ENCODE measurements at regions not wholly inside any gene's neighbourhood (a gene's known extent, or its start where the extent isn't known, plus 50 kb on each side); places are given as distances from the start of the nearest gene placed in this dataset.

DNA sequence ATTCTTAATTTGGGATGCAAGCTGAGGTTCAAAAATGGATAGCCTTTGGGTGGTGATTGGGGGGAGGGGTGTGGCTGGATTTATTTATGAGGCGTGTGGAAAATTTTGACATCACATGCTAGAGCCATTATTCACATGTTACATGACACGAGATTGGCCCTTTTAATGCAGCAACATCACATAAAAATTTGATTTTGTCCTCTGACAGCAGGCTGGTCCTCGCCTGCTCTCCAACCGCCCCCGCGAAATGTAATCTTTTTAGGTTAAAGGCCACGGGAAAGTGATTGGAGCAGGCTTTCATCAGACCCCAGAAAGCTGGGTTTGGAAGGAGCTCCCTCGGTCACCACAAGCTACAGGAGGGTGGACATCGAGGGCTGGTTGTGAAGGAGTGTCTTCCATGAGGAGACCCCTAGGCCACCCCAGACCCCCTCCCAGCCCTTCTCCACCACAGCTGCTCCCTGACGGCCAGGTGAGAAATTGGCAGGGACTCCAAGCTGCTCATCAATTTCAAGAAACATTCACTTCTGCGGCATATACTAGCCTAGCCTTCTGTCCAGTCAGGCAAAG, 502.7 kb upstream of the PSMD7 start:
- Histone ChIP-seq H3K27ac (no peak overlapping the region), H3K4me1 (peaks cover 6% of the 10 kb centered on the region), H3K9me3 (no peaks in the 10 kb centered on the region), H3K27me3 (no peaks in the 10 kb centered on the region), H3K4me3 (no peak overlapping the region), H3K36me3 (no peaks in the 10 kb centered on the region)
- intact Hi-C loops (cut with DNase I) = no loop called here
- DNase-seq (ENCODE audit: extremely low spot score in 2 of 2) = no peak
- TF ChIP-seq, protein P1, sequence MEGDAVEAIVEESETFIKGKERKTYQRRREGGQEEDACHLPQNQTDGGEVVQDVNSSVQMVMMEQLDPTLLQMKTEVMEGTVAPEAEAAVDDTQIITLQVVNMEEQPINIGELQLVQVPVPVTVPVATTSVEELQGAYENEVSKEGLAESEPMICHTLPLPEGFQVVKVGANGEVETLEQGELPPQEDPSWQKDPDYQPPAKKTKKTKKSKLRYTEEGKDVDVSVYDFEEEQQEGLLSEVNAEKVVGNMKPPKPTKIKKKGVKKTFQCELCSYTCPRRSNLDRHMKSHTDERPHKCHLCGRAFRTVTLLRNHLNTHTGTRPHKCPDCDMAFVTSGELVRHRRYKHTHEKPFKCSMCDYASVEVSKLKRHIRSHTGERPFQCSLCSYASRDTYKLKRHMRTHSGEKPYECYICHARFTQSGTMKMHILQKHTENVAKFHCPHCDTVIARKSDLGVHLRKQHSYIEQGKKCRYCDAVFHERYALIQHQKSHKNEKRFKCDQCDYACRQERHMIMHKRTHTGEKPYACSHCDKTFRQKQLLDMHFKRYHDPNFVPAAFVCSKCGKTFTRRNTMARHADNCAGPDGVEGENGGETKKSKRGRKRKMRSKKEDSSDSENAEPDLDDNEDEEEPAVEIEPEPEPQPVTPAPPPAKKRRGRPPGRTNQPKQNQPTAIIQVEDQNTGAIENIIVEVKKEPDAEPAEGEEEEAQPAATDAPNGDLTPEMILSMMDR (IDR thresholded peaks at IDR 0.05) = no peak
- TF ChIP-seq POLR2AphosphoS5 (IDR thresholded peaks at IDR 0.05; ENCODE audit: insufficient read depth in 1 of 2, low read depth in 1 of 2) (no peak), POLR2A (IDR thresholded peaks at IDR 0.05) (no peak)

DNA sequence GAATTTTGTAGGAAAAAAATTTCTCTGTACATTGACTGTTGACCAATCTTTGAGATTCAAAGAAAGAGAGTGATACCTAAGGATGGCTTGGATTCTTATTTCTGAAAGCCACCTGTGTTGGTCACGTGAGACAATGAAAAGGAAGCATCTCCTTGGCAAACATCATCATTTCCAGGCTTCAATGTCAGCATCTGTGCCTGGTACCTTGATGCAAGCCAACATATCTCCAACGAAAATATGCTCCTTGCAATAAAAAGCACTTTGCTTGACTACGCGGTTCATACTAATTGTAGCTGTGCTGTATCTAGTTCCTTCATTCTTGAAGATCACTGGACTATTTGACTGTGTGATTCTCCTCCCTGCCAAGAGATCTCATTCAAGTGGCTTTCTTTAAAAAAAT, 503.4 kb upstream of the PSMD7 start:
- H3K9me3 ChIP-seq = no peaks in the 10 kb centered on the region
- H3K27me3 ChIP-seq = no peaks in the 10 kb centered on the region
- DNase-seq (ENCODE audit: extremely low spot score in 2 of 2) = no peak
- intact Hi-C loops (cut with DNase I) = no loop called here
- H3K4me3 ChIP-seq = no peak overlapping the region
- TF ChIP-seq POLR2A (IDR thresholded peaks at IDR 0.05) = no peak
- TF ChIP-seq, protein P1 (IDR thresholded peaks at IDR 0.05) = no peak
- no peak for TF ChIP-seq POLR2AphosphoS5 (IDR thresholded peaks at IDR 0.05; ENCODE audit: insufficient read depth in 1 of 2, low read depth in 1 of 2)
- H3K36me3 ChIP-seq = no peaks in the 10 kb centered on the region
- no peak overlapping the region for H3K27ac ChIP-seq
- peaks cover 6% of the 10 kb centered on the region for H3K4me1 ChIP-seq

DNA sequence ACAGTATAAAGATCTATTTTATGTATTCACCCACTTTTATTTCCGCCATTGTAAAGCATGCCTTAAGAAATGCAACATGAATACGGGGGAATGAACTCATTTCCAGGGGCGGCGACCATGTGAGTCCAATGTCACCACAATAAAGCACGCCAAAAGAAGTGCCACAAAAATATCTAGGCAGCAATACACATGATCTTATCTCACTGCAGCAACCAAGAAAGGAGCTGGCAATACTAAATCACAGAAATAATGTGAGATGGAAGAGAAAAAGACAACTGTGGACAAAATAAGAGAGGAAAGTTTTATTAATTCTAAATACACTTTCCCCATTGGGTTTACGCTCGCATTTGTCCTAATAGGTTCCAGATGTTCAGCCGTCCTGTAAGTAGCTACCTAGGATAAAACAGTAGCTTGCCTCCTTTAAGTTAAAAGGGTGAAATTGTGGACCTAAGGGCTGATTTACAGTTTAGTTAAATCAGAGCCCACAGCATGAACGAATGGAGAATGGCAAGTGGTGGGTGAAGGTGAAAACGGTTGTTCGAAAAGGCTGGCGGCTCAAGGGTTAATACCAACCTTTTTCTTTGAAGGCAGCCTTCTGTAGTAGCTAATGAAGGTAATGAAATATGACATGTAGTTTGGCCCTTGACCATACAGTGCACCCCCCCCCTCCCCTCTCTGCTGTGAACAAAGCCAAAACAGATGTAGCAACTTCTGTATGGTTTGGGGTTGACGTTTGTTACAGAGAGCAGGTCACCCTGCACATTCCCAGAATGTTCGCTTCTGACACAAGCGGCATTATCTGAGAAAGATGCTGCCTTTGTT, 504.2 kb upstream of the PSMD7 start:
- Histone ChIP-seq H3K36me3 (no peaks in the 10 kb centered on the region), H3K4me3 (no peak overlapping the region), H3K9me3 (no peaks in the 10 kb centered on the region), H3K27me3 (no peaks in the 10 kb centered on the region), H3K4me1 (peaks cover 6% of the 10 kb centered on the region), H3K27ac (no peak overlapping the region)
- intact Hi-C loops (cut with DNase I) = no loop called here
- TF ChIP-seq, protein P1 (IDR thresholded peaks at IDR 0.05) = no peak
- no peak for TF ChIP-seq POLR2AphosphoS5 (IDR thresholded peaks at IDR 0.05; ENCODE audit: insufficient read depth in 1 of 2, low read depth in 1 of 2)
- no peak for TF ChIP-seq POLR2A (IDR thresholded peaks at IDR 0.05)
- DNase-seq (ENCODE audit: extremely low spot score in 2 of 2) = no peak

DNA sequence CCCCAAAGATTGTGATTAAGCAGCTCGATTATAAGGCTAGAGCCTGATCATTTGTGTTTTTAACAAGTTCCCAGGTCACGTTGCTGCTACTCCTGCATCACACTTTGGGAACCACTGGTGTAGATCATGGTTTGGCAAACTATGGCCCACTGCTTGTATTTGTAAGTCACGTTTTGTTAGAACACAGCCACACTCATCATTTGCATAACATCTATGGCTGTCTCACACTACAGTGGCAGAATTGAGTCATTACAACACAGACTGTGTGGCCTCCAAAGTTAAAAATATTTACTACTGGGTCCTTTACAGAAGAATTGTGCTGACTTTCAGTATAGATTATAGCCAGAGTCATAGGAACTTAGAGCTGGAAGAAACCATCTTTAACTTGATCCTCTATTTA, 515.3 kb upstream of the PSMD7 start:
- DNase-seq (ENCODE audit: extremely low spot score in 2 of 2) = no peak
- no peak for TF ChIP-seq POLR2AphosphoS5 (IDR thresholded peaks at IDR 0.05; ENCODE audit: insufficient read depth in 1 of 2, low read depth in 1 of 2)
- TF ChIP-seq, protein P1 (IDR thresholded peaks at IDR 0.05) = no peak
- TF ChIP-seq POLR2A (IDR thresholded peaks at IDR 0.05) = no peak
- H3K27ac ChIP-seq = no peak overlapping the region
- H3K27me3 ChIP-seq = no peaks in the 10 kb centered on the region
- H3K4me1 ChIP-seq = no peaks in the 10 kb centered on the region
- intact Hi-C loops (cut with DNase I) = no loop called here
- H3K9me3 ChIP-seq = no peaks in the 10 kb centered on the region
- H3K36me3 ChIP-seq = no peaks in the 10 kb centered on the region
- no peak overlapping the region for H3K4me3 ChIP-seq

DNA sequence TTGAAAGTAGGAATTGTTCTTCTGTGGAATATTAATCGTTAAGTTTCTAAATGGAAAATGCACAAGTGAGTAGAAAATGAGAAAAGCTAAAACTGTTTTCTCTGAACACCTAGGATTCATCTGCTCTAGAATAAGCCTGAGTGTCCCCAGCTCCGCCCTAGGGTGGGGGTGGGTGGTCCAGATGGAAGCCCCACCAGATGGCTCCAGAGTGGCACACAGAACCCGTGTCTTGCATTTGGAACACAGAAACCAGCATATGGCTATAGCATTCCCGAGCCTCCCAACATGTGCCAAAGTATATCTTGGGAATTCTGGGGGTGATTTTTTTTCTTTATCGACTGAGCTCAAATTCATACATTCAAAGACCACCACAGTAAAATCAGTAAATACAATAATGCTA, 517.7 kb upstream of the PSMD7 start:
- TF ChIP-seq POLR2A (IDR thresholded peaks at IDR 0.05) = no peak
- TF ChIP-seq POLR2AphosphoS5 (IDR thresholded peaks at IDR 0.05; ENCODE audit: insufficient read depth in 1 of 2, low read depth in 1 of 2) = no peak
- TF ChIP-seq, protein P1 (IDR thresholded peaks at IDR 0.05) = no peak
- no peaks in the 10 kb centered on the region for H3K27me3 ChIP-seq
- H3K27ac ChIP-seq = no peak overlapping the region
- H3K36me3 ChIP-seq = no peaks in the 10 kb centered on the region
- intact Hi-C loops (cut with DNase I) = no loop called here
- no peaks in the 10 kb centered on the region for H3K9me3 ChIP-seq
- DNase-seq (ENCODE audit: extremely low spot score in 2 of 2) = no peak
- no peak overlapping the region for H3K4me3 ChIP-seq
- no peaks in the 10 kb centered on the region for H3K4me1 ChIP-seq

Data from vagina (tissue), 2 donors.